Astrocyte of the spinal cord (primary cell): ENCODE measurements at regions not wholly inside any gene's neighbourhood (a gene's known extent, or its start where the extent isn't known, plus 50 kb on each side); places are given as distances from the start of the nearest gene placed in this dataset.

ENCODE experiments used
- DNase-seq: peaks from one replicate; pipeline ENCODE4 v3.0.0; 2011; ENCODE audit warnings: low read depth, low spot score
- H3K4me3 ChIP-seq: 2 replicates; pipeline ENCODE4 v1.5.1; 2011; ENCODE audit warnings: low read depth, mild to moderate bottlenecking, low read length, moderate library complexity
- CTCF ChIP-seq: IDR thresholded peaks from 2 replicates; pipeline ENCODE4 v1.5.1; 2012; ENCODE audit warnings: low read depth, mild to moderate bottlenecking, low read length, inconsistent platforms
- in situ Hi-C: cut with HindIII; loops from 2 replicates; pipeline ENCODE4 v1.10.0; 2017; ENCODE audit warnings: low sequenced_read_pairs

GRCh38 chr6:8658416-8658815 is 223.1 kb upstream of the SLC35B3 start:
- in situ Hi-C loops: no loop called here
- no peak for DNase-seq
- TF ChIP-seq CTCF: no peak
- no peak overlapping the region for H3K4me3 ChIP-seq

GRCh38 chr6:8657522-8657921 is 222.2 kb upstream of the SLC35B3 start:
- DNase-seq: no peak
- in situ Hi-C loops: no loop called here
- TF ChIP-seq CTCF: no peak
- H3K4me3 ChIP-seq: no peak overlapping the region

GRCh38 chr6:8655670-8656454 is 220.5 kb upstream of the SLC35B3 start:
- in situ Hi-C loops: no loop called here
- TF ChIP-seq CTCF: no peak
- DNase-seq: no peak
- no peak overlapping the region for H3K4me3 ChIP-seq

GRCh38 chr6:8652710-8653109 is 217.4 kb upstream of the SLC35B3 start:
- in situ Hi-C loops: no loop called here
- TF ChIP-seq CTCF: no peak
- DNase-seq: no peak
- no peak overlapping the region for H3K4me3 ChIP-seq

GRCh38 chr6:8651998-8652397 is 216.7 kb upstream of the SLC35B3 start:
- no peak for DNase-seq
- H3K4me3 ChIP-seq: no peak overlapping the region
- TF ChIP-seq CTCF: no peak
- in situ Hi-C loops: no loop called here

- H3K4me3 ChIP-seq: no peak overlapping the region
- in situ Hi-C loops: no loop called here
- DNase-seq: no peak
- TF ChIP-seq CTCF: no peak
Measured at GRCh38 chr6:8645212-8645611, 209.9 kb upstream of the SLC35B3 start.
